HepG2 (cell line): ENCODE measurements at regions not wholly inside any gene's neighbourhood (a gene's known extent, or its start where the extent isn't known, plus 50 kb on each side); places are given as distances from the start of the nearest gene placed in this dataset.

Source experiments
- ATAC-seq: fragments of 200-7000 bp; cut with Tn5 transposase; 3 replicates; pipeline ENCODE4 v1.9.1; 2020; ENCODE audit warnings: mild to moderate bottlenecking, moderate library complexity
- BruUV-seq: library from RNA; stranded (reverse); fragments of 400-500 nt; replicated peaks from 2 replicates; lab custom pipeline; 2021; lab: Mats Ljungman, UMichigan
- CTCF ChIA-PET: fragments of 300-600 bp; formaldehyde crosslinking; extraction: SDS; loops from one replicate; lab custom pipeline; 2021; ENCODE audit warnings: low total read pairs, inconsistent platforms, low intra/inter-chr PET ratio; lab: Yijun Ruan, JAX
- POLR2A ChIA-PET: fragments of 350-600 bp; sonication (Branson Sonifier 250); formaldehyde crosslinking; loops from one replicate; lab custom pipeline; 2020; ENCODE audit warnings: antibody characterized with exemption, inconsistent platforms; lab: Yijun Ruan, JAX
- DNase-seq: peaks from one replicate; pipeline ENCODE4 v3.0.0-alpha.2; 2015; ENCODE audit warnings: low spot score
- FAIRE-seq: peaks from 3 replicates; lab custom pipeline; 2011; peaks lifted over from hg19 to GRCh38; lab: Jason Lieb, UNC
- H2AFZ ChIP-seq: one replicate; pipeline ENCODE4 v1.6.1; 2011; ENCODE audit warnings: low read length, inconsistent platforms
- H3K27ac ChIP-seq: fragments of 300-600 bp; 3 replicates; pipeline ENCODE4 v1.8.0; 2011; ENCODE audit warnings: mixed run types, mild to moderate bottlenecking, mixed read lengths, low read length, inconsistent platforms; ENCODE audit not compliant: insufficient read depth; ENCODE audit errors: extremely low read length
- H3K27me3 ChIP-seq, 2 experiments: fragments of 200-600 bp in 1 of 2; 2 replicates in 1 of 2; 3 replicates in 1 of 2; pipeline versions ENCODE4 v1.6.0 to v1.8.0; 2011; ENCODE audit warnings: low read length in 2 of 2, mild to moderate bottlenecking in 2 of 2, moderate library complexity in 2 of 2, inconsistent platforms in 1 of 2; ENCODE audit not compliant: insufficient read depth in 2 of 2, control insufficient read depth in 1 of 2
- H3K36me3 ChIP-seq, 2 experiments: fragments of 200-600 bp in 1 of 2; replicated peaks in 1 of 2; 2 replicates in 1 of 2; 3 replicates in 1 of 2; pipeline versions ENCODE4 v1.5.1 to v1.8.0; 2011; ENCODE audit warnings: low read length in 2 of 2, inconsistent platforms in 1 of 2; ENCODE audit not compliant: insufficient read depth in 2 of 2, control insufficient read depth in 1 of 2
- H3K4me1 ChIP-seq: 2 replicates; pipeline ENCODE4 v1.5.1; 2012; ENCODE audit warnings: low read length, inconsistent platforms; ENCODE audit not compliant: insufficient read depth
- H3K4me2 ChIP-seq: 2 replicates; pipeline ENCODE4 v1.6.0; 2011; ENCODE audit warnings: low read depth, low read length, inconsistent platforms
- H3K4me3 ChIP-seq, 3 experiments: fragments of 200-600 bp in 1 of 3; sonication (generic), shearing (Covaris generic) in 1 of 3; replicated peaks in 1 of 3; 2 replicates each; pipeline ENCODE4 v1.5.1; 2011 to 2016; ENCODE audit warnings: low read length in 3 of 3, inconsistent platforms in 2 of 3, low read depth in 2 of 3, mild to moderate bottlenecking in 2 of 3, control low read depth in 1 of 3, mixed read lengths in 1 of 3; ENCODE audit not compliant: insufficient read depth in 1 of 3
- H3K79me2 ChIP-seq: one replicate; pipeline ENCODE4 v1.6.1; 2011; ENCODE audit warnings: low read length, inconsistent platforms; ENCODE audit not compliant: insufficient read depth
- H3K9ac ChIP-seq: 2 replicates; pipeline ENCODE4 v1.6.0; 2011; ENCODE audit warnings: mild to moderate bottlenecking, low read depth, low read length, inconsistent platforms; ENCODE audit not compliant: insufficient read depth
- H3K9me3 ChIP-seq: 2 replicates; pipeline ENCODE4 v1.5.1; 2012; ENCODE audit warnings: mild to moderate bottlenecking, low read length
- H4K20me1 ChIP-seq: 2 replicates; pipeline ENCODE4 v1.6.0; 2011; ENCODE audit warnings: inconsistent platforms, mild to moderate bottlenecking, low read length, moderate library complexity; ENCODE audit not compliant: insufficient read depth
- EZH2 ChIP-seq: conservative IDR thresholded peaks from 2 replicates; pipeline ENCODE4 v1.6.1; 2012; ENCODE audit warnings: mild to moderate bottlenecking, low read depth, low read length, moderate library complexity
- FIP1L1 ChIP-seq: fragments of 200-400 bp; formaldehyde crosslinking; IDR thresholded peaks from 2 replicates; pipeline ENCODE4 v1.6.1; 2018; ENCODE audit warnings: low read depth, mild to moderate bottlenecking, low read length, moderate library complexity, borderline replicate concordance; ENCODE audit not compliant: insufficient read depth
- NFAT5 ChIP-seq: sonication (generic); formaldehyde crosslinking; IDR thresholded peaks from 2 replicates; pipeline ENCODE4 v1.4.0; 2020; ENCODE audit warnings: missing genetic modification reagents
- RAD21 ChIP-seq: fragments of 450-650 bp; formaldehyde crosslinking; IDR thresholded peaks from 2 replicates; pipeline ENCODE4 v1.5.0; 2020; ENCODE audit warnings: mild to moderate bottlenecking
- TARDBP ChIP-seq: sonication (generic); formaldehyde crosslinking; IDR thresholded peaks from 2 replicates; pipeline ENCODE4 v1.8.0; 2022; ENCODE audit warnings: mild to moderate bottlenecking, missing genetic modification reagents
- THAP11 ChIP-seq: IDR thresholded peaks from 2 replicates; pipeline ENCODE4 v1.6.1; 2016; ENCODE audit warnings: missing biosample characterization, missing genetic modification reagents
- ZNF18 ChIP-seq: sonication (generic); formaldehyde crosslinking; IDR thresholded peaks from 2 replicates; pipeline ENCODE4 v1.8.0; 2022; ENCODE audit warnings: mild to moderate bottlenecking, missing genetic modification reagents; ENCODE audit not compliant: insufficient replicate concordance
- ZNF33A ChIP-seq: sonication (generic); formaldehyde crosslinking; IDR thresholded peaks from 2 replicates; pipeline ENCODE4 v1.5.1; 2020; ENCODE audit warnings: missing genetic modification reagents, mild to moderate bottlenecking, moderate library complexity, borderline replicate concordance
- ZNF678 ChIP-seq: sonication (generic); formaldehyde crosslinking; IDR thresholded peaks from 2 replicates; pipeline ENCODE4 v1.4.0; 2020; ENCODE audit warnings: mild to moderate bottlenecking, missing genetic modification reagents
- ZNF724P ChIP-seq: sonication (generic); formaldehyde crosslinking; IDR thresholded peaks from 2 replicates; pipeline ENCODE4 v1.8.0; 2022; ENCODE audit warnings: missing genetic modification reagents, borderline replicate concordance
- WGBS: methylation state at CpG from one replicate; pipeline ENCODE4 v1.1.6; 2017; ENCODE audit warnings: low lambda C conversion rate; 5-methylcytosine and 5-hydroxymethylcytosine counted together
- in situ Hi-C: cut with HindIII; loops from 2 replicates; pipeline ENCODE4 v1.10.0; 2017; ENCODE audit warnings: low pct_unique_long_range_greater_than_20kb; ENCODE audit not compliant: extremely low pct_ligation_motif_present
- intact Hi-C: fragments of 100-400 bp; cut with micrococcal nuclease; formaldehyde crosslinking; loops from one replicate; pipeline ENCODE4 v1.10.0; 2022; ENCODE audit not compliant: unreplicated experiment
- TF ChIP-seq, protein P1 (sequence below): sonication (generic); formaldehyde crosslinking; IDR thresholded peaks from 2 replicates; pipeline ENCODE4 v1.9.0; 2021; ENCODE audit warnings: missing genetic modification reagents, borderline replicate concordance
- TF ChIP-seq, protein P2 (sequence below): sonication (generic); formaldehyde crosslinking; IDR thresholded peaks from 2 replicates; pipeline ENCODE4 v1.8.1; 2023; ENCODE audit warnings: mild to moderate bottlenecking, inconsistent platforms, moderate library complexity, missing genetic modification reagents, borderline replicate concordance

DNA sequence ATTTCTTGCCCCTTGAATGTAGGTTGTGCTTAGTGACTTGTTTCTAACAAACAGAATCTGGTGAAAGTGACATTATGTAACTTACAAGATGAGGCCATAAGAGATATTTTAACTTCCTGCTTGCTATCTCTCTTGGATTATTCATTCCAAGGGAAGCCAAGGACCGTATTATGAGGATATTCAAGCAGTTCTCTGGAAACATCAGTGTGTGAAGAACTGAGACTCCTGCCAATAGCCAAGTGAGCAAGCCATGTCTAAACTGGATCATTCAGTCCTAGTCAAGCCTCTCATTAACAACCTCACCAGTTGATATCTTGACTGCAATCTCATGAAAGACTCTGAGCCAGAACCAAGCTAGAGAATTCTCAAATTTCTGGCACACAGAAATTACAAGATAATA is 765.1 kb upstream of the SLC8A1 start (continued):
- no peak for TF ChIP-seq FIP1L1
- TF ChIP-seq RAD21, result no peak
- no peak for TF ChIP-seq EZH2
- TF ChIP-seq ZNF33A (CRISPR knock-in tag), result no peak
- no peak for TF ChIP-seq ZNF678 (CRISPR knock-in tag)
- TF ChIP-seq, protein P1, sequence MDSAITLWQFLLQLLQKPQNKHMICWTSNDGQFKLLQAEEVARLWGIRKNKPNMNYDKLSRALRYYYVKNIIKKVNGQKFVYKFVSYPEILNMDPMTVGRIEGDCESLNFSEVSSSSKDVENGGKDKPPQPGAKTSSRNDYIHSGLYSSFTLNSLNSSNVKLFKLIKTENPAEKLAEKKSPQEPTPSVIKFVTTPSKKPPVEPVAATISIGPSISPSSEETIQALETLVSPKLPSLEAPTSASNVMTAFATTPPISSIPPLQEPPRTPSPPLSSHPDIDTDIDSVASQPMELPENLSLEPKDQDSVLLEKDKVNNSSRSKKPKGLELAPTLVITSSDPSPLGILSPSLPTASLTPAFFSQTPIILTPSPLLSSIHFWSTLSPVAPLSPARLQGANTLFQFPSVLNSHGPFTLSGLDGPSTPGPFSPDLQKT, result no peak
- no peak for TF ChIP-seq THAP11 (CRISPR knock-in tag)
- TF ChIP-seq ZNF724P (CRISPR knock-in tag), result no peak
- TF ChIP-seq ZNF18, result no peak
- TF ChIP-seq, protein P2, sequence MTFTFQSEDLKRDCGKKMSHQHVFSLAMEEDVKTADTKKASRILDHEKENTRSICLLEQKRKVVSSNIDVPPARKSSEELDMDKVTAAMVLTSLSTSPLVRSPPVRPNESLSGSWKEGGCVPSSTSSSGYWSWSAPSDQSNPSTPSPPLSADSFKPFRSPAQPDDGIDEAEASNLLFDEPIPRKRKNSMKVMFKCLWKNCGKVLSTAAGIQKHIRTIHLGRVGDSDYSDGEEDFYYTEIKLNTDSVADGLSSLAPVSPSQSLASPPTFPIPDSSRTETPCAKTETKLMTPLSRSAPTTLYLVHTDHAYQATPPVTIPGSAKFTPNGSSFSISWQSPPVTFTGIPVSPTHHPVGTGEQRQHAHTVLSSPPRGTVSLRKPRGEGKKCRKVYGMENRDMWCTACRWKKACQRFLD (CRISPR knock-in tag), result no peak

GRCh38 chr2:41222593-41222992 is 770.7 kb upstream of the SLC8A1 start:
- no peak for ATAC-seq
- no peak for DNase-seq
- Histone ChIP-seq H2AFZ (no peak overlapping the region), H3K9me3 (peaks cover 19% of the 10 kb centered on the region; the same call in 1 of the 2 replicates), H3K4me3 (no peak overlapping the region), H3K4me2 (no peak overlapping the region), H3K27ac (no peak overlapping the region), H4K20me1 (no peaks in the 10 kb centered on the region), H3K4me1 (no peaks in the 10 kb centered on the region), H3K9ac (no peak overlapping the region), H3K79me2 (no peaks in the 10 kb centered on the region), H3K36me3 (no peaks in the 10 kb centered on the region), H3K27me3 (no peaks in the 10 kb centered on the region)
- CTCF ChIA-PET, result no interaction called here
- POLR2A ChIA-PET, result no interaction called here
- BruUV-seq, result no TSS peak
- in situ Hi-C loops, result no loop called here
- intact Hi-C loops, result no loop called here
- WGBS, result 0% methylated on average over 1 of the region's 1 CpG
- no peak for FAIRE-seq
- TF ChIP-seq NFAT5 (CRISPR knock-in tag), result no peak
- TF ChIP-seq TARDBP (CRISPR knock-in tag), result no peak
